ENCODE measurements at regions not wholly inside any gene's neighbourhood (a gene's known extent, or its start where the extent isn't known, plus 50 kb on each side); places are given as distances from the start of the nearest gene placed in this dataset.

- TF ChIP-seq ELF4 (IDR thresholded peaks at IDR 0.05) (no peak), HDGF (IDR thresholded peaks at IDR 0.05; ENCODE audit: borderline replicate concordance) (no peak), BHLHE40 (IDR thresholded peaks at IDR 0.05; ENCODE audit: borderline replicate concordance) (no peak), PKNOX1 (IDR thresholded peaks at IDR 0.05) (no peak)
Observed at GRCh38 chr2:220670511-220670910, 901.6 kb downstream of the EPHA4 start.

Measured in HEK293T (cell line).